ENCODE measurements at regions not wholly inside any gene's neighbourhood (a gene's known extent, or its start where the extent isn't known, plus 50 kb on each side); places are given as distances from the start of the nearest gene placed in this dataset.

GRCh38 chr5:28066856-28067255 is 1028.5 kb upstream of the CDH9 start:
- TF ChIP-seq POLR2AphosphoS5 (IDR thresholded peaks at IDR 0.05), result no peak
- no peak for TF ChIP-seq CTCF (IDR thresholded peaks at IDR 0.05)
- TF ChIP-seq POLR2A (IDR thresholded peaks at IDR 0.05), result no peak
